Renal pelvis (tissue), 1 donor: ENCODE measurements at regions not wholly inside any gene's neighbourhood (a gene's known extent, or its start where the extent isn't known, plus 50 kb on each side); places are given as distances from the start of the nearest gene placed in this dataset.
"Not testable (repeated sequence)": the region's sequence is repeated elsewhere in the genome, so short reads cannot be mapped to it uniquely, and the experiment has no call there.

Source experiments
- DNase-seq: peaks from one replicate; pipeline ENCODE4 v3.0.0-alpha.2; 2013

DNA sequence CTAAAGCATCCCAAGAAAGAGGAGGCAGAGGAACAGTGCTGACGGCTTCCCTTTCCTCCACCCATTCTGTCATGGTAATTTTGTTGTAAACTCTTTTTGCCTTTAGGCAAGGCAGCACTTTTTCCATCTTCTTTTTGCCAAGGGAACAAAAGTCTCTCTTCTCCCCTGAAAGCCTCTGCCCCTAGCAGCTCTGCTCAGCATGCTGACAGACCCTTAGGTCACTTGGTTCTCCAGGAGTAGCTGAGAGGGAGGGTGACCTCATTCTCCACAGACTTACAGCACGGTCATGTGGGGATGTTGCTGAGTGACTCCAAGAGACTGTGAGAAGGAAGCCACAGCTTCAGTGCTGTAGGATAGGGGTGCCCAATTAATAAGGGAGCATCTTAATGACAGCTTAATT is 81.1 kb upstream of the RALGAPA2 start:
- no peak for DNase-seq

DNA sequence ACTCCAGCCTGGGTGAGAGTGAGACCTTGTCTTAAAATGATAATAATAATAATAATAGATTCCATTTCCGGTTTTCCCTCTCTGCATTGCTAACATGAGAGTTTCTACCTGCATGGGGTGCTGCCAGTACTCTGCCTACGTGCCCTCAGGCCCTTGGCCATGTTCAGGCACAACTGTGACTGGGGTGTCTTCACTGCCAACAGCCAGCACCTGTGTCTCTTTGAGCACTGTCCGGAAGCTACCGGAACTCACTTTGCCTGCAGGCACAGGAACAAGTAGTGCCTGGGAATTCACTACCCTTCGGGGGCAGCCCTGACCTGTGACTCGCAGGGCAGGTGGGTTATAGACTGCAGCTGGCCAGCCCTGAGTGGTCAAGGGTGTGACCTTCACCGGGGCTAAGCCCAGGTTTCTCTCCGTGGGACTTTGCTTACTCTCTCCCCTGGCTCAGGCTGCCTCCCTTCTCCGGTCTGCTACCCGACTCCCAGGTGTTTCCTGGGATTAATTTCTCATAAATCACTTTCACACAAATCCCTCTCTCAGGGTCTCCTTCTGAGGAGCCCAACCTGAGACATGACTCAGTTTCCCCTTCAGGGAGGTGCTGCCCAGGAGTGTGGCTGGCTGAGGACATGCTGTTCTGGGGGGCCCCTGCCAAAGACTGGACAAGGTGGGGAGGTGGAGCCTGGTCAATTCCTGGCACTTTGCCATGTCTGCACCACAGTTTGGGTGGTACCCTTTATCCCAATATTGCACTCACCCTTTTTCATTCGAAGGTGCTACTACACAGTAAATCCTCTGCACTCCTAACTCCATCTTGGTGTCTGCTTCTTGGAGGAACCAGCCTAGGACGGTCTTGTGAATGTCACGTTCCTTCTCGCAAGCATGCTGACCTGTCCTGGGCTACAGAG is 79.5 kb upstream of the RALGAPA2 start:
- no peak for DNase-seq

DNA sequence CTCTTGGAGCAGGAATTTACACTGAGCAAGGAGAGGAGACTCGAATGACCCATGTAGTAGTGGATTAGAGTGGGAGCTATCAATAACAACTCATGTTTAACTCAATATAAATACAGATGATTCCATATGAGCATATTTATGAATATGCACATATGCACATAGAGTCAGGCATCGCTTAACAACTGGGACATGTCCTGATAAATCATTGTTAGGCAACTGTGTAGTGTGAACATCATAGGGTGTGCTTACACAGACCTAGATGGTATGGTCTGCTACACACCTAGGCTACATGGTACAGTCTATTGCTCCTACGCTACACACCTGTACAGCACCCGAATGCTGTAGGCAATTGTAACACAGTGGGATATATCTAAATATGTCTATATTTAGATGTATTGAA is 75.9 kb upstream of the RALGAPA2 start:
- DNase-seq, result no peak

DNA sequence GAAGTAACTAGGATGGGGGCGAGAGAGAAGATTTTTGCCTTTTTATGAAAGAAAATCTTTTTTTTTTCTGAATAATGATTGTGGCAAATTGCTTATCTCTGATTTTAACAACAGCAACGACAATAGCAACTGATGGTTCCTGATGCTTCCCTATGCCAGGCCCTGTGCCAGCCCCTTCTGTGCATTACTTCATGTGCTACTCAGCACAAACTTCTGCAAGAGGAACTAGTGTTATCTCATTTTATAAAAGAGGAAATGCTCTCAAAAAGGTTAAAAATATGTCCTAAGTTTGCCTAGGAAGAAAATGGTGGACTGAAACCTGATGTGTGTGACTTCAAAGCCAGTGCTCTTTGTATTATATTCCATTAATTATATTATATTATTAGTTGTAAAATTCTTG is 74.0 kb upstream of the RALGAPA2 start:
- no peak for DNase-seq

DNA sequence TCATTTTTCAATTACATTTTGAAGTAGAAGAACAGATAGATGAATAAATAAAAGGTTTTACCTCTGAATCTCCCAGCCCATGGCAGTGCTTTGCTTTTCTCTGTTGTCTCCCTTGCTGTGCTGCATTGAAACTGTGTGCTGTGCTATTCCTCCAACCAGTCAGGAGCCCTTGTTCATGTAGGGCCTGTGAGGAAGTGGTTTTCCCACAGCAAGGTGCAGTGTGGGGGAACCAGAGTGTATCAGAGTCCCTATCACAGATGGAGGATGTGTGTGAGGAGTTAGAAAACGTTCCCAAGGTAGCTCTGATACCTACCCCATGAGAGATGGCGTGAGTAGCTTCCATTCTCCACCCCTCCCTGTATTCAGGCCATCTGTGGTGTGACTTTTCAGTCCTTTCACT is 72.8 kb upstream of the RALGAPA2 start:
- no peak for DNase-seq

DNA sequence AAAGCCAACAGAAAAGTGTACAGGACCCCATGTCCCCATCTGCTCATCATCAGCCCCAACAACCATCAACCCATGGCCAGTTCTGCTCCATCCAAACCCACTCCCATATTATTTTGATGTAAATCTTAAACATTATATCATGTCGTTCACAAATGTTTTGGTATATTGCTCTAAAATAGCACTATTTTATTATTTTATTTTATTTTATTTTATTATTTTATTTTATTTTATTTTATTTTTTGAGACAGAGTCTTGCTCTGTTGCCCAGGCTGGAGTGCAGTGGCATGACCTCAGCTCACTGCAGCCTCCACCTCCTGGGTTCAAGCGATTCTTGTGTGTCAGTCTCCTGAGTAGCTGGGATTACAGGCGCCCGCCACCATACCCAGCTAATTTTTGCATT is 72.0 kb upstream of the RALGAPA2 start:
- not testable (repeated sequence) for DNase-seq

DNA sequence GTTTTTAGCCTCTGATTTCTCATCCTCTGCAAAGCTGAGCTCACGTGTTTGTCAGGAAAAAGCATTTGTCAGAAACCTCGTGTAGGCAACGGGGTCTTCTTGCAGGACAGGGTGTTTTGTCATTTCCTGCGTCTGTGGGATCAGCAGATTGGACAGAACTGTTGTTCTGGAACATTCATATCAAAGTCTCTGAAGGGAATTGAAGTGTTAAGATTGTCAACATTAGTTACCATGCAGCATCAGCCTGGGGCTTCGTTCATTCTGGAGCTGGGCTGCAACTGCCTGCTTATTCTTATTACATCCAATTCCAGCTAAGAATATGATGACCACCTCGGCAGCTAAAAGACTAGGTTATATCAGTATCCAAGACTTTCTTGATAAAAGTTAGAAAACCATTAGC is 71.0 kb upstream of the RALGAPA2 start:
- DNase-seq, result no peak

DNA sequence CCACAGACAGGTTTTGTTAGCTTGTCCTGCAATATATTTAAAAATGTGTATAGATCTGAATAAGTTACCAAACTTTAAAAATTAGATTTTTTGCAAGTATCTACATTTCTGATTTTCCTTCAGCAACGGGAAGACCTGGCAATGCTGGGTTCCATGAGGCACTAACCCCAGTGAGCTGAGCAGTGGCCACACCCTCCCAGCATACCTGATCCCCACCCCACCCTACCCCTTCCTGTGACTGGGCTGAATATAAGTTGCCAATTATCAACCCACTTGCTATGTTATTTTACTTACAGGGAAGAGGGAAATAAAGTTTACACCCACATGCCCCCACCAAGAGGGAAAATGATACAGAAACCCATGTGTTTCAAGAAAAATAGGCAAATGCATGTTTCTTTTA is 70.3 kb upstream of the RALGAPA2 start:
- no peak for DNase-seq

DNA sequence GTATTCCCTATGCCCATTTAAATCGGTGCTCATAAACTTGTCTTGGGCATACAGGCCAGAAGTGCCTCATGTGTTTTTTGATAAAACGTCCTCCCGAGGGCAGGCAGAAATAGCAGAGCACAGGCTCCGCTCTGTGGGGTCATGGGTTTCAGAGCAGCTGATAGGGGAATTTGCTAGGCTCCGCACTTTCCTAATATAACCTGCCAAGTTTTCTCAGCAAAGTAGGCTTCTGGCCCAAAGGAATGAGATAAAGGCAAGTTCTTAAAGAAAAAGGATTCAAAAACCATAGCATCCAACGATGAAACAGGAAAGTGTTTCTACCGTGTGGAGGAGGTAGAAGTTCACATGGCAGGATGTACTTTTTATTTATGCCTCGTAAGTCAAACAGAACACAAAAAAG is 69.8 kb upstream of the RALGAPA2 start:
- no peak for DNase-seq

DNA sequence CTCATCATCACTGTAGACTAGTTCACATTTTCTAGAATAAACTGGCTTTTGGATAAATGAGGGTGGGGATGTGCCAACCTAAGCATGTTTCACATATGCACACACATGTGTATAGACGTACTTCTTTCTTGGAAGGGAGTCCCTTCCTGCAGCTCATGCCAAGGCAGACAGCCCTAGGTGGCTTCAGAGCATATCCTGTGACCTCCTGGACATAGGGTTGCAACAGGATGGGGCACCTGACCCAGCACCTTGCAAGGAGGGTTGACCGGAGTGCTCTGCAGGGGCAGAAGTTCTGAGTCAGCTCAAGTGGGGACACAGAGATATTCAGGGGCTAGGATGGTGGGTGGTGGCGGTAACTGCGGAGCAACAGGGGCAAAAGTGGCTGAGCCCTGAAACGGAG is 68.6 kb upstream of the RALGAPA2 start:
- DNase-seq, result no peak

DNA sequence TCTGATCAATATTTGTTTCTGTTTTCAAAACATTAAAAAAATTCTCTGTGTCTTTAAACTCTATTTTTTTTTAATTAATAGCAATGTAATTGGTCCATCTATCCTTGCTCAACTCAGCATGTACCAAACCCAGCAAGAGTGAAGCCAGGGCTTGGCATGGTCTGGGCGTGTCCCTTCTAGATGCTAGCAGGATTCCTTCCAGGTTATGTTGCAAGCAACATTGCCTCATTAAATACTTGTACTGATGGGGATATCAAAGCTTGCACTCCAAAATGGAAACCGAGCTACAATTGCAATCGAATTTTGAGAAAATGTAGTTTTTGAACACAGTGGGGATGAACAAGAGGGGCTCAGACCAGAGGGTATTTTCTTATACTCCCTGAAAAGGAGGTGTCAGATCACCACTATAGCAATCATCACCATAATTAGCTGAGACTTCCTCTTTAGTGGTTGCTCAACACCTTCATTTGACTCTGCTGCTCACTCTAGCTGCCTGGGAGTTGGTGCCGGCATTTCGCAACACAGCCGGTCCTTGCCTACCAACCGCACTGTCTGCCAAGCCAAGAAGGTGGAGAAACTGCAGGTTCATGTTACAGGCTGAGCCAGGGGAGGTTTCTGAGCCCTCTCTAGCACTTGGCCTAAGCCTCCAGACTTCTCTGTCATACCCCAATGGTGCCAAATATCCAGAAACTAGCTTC is 67.8 kb upstream of the RALGAPA2 start:
- DNase-seq, result no peak

DNA sequence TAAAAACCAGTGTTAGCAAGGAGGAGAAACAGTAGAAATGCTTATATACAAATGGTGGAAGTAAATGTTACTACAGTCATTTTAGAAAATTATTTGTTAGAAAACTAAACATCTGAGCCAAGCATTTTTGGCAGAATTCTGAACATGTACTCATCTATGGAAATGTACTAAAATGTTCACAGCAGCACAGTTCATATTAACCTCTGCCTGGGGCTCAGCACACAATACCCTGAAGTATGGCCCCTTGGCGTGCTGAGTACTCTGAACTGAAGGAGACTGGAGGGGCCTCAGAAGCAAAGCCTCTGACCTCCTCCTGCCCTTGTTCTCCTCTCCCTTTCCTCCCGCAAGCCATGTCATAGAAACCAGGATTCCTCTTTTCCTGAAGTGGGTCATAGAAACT is 66.2 kb upstream of the RALGAPA2 start:
- DNase-seq, result no peak

DNA sequence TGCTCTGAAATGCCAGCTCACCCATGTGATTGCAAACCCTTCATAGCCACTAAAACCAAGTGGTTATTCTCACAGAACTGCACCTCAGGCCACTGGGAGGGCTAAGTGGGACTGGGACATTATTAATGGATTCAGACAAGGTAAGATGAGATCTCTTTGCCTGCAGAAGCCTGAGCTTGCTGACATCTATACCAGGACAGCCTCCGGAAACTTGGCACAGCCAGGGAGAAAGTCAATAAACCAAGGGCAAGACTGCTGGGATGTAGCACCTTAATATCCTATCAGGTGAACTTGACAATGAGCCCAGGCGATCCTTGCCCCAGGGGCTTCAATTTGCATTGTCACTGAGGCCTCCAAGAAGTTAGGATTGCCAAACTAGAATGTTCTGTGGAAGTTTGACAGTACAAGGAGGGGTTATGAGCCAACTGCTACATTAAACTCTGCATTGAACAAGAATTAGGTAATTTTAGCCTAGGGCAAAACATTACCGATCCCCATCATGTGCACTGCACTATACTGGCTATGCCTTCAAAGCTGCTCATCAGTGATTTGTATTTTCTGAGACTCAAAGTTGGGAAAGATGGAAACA is 60.1 kb upstream of the RALGAPA2 start:
- no peak for DNase-seq

DNA sequence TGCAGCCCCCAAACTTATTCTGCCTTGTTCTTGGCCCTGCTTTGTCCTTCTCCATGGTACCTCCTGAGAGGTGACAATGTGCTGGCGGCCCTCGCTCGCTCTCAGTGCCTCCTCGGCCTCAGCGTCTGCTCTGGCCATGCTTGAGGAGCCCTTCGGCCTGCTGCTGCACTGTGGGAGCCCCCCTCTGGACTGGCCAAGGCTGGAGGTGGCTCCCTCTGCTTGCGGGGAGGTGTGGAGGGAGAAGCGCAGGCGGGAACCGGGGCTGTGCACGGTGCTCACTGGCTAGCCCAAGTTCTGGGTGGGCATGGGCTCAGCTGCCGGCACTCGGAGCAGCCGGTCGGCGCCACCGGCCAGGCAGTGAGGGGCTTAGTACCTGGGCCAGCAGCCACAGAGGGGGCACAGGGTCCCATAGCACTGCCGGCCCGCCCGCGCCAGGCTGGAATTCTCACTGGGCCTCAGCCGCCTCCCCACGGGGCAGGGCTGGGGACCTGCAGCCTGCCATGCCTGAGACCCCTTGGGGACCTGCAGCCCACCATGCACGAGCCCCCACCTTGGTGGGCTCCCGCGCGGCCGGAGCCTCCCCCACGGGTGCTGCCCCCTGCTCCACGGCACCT is 55.9 kb upstream of the RALGAPA2 start:
- no peak for DNase-seq

DNA sequence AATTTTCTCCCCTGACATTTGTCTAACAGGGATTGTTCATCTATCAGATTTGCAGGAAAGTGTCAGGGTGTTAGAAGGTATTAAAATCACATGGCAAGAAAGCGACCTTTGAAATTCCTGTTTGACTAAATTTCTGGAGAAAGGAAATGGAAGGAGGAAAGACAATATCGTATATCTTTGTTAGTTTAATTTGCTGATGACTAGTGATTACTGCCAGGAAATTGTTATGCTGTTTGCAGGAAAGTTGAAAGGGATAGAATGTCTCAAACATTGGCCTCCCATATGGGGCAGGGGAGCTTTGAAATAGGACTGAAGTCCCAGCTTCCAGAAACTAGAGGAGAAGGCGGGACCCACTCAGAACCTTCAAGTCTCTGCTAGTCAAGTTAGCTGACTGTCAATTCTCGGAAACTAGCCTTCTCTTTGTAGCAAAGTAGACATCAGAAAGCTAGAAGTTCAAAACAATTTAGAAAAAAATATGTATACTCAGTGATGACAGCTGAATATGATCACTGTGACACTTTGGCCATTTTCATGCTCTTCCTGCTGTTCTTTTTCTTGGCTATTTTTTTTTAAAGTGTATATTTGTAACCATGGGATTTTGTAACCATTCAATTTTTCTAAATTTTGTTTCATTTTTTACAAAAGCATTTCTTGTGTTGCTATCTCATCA is 53.4 kb upstream of the RALGAPA2 start:
- no peak for DNase-seq

DNA sequence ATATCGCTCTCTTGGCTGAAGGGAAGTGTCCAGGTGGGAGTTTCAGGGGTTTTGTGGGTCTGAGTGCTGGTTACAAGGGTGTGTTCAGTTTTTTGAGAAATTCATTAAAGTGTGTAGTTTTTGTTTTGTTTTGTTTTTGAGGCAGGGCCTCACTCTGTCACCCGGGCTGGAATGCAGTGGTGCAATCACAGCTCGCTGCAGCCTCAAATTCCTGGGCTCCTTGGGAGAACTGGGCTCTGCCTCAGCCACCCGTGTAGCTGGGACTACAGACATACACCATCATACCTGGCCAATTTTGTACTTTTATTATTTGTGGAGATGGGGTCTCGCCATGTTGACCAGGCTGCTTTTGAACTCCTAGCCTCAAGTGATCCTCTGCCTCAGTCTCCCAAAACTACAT is 51.2 kb upstream of the RALGAPA2 start:
- no peak for DNase-seq
